HG03108 (cell line): ENCODE measurements at regions not wholly inside any gene's neighbourhood (a gene's known extent, or its start where the extent isn't known, plus 50 kb on each side); places are given as distances from the start of the nearest gene placed in this dataset.

Source experiments
- ATAC-seq: cut with Tn5 transposase; IDR thresholded peaks from one replicate; pipeline ENCODE4 v1.9.1; 2021; ENCODE audit warnings: moderate library complexity; ENCODE audit not compliant: unreplicated experiment

DNA sequence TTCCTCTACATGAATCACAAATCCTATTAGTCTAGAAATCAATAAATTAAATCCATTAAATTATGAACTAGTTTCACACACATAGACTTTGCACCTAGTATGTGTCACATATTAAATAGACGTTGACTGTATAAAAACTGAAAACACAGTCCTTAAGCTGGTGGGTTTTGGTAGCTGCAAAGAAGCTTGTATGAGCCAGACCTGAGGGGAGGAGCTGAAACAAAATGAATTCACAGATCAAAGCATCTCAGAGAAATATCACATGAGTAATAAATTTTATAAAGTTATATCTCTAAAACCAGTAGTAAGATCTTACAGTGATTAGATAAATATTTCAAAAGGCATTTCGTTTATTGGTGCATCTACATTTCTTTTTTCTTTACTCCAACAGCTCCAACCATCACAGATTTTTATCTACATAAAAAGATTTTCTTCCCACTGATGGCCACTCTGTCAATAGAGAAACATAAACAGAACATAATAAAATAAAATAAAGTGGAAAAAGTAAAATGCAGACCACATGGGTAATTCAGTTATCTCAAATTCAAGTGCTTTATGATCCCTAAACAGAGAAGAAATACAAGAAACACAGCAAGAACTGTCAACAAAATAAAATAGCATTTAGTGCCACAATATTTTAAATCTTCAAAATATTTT, 420.0 kb upstream of the CYRIA start:
- no peak for ATAC-seq

DNA sequence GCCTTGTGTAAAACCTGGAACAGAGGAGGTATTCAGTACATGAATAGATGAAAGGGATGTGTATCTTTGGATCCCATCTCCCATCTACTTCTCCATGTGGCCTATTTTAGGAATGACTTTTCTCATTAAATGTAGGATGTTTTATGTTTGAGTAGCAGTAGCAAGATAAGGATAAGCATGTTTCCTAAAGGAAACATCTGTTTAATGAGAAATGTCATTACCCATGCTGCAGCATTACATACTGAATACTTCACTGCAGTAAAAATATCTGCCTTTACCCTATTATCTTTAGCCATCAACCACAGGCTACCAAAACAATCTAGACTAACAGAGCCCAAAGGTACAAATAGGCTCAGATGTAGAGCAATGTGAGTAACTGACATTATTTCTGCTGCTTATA, 419.2 kb upstream of the CYRIA start:
- no peak for ATAC-seq

DNA sequence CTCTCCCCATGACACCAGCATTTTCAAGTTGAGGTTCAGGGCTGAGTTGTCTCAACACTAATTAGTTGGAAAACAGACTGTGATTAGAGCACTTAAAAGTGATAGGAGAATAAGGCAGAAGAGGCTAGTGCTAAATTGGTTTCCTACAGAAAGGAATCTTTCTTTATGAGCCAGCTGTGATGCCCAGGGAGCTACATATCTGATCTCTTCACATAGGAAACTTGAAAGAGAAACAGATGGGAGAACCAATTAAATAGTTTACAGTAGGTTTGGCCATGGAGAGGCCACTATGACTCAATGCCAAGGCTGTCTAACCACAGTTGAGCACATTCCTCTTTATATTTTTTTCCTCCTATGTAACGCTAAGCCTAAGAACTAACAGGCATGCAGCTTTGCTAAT, 418.3 kb upstream of the CYRIA start:
- ATAC-seq: no peak

- no peak for ATAC-seq
Observed at GRCh38 chr2:17079262-17079661, 413.6 kb upstream of the CYRIA start.

- ATAC-seq: no peak
Observed at GRCh38 chr2:17076533-17076932, 410.9 kb upstream of the CYRIA start.

GRCh38 chr2:17070711-17071110, 405.1 kb upstream of the CYRIA start:
- ATAC-seq: no peak

DNA sequence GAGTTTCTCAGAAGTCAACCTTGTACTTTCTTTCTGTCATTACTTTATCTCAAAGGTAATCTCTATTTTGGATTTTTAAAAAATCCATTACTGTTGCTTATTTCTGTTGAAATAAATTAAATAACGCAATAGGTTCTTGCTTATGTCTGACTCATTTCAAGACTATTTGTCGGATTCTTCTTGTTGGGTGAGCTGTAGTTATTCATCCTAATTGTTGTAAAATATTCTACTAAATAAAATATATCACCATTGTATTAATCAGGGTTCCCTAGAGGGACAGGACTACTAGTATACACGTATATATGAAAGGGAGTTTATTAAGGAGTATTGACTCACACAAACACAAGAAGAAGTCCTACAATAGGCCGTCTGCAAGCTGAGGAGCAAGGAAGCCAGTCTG, 403.9 kb upstream of the CYRIA start:
- ATAC-seq: no peak

GRCh38 chr2:17068021-17068420, 402.4 kb upstream of the CYRIA start:
- ATAC-seq: no peak

GRCh38 chr2:17065536-17065935, 399.9 kb upstream of the CYRIA start:
- no peak for ATAC-seq

- no peak for ATAC-seq
Observed at GRCh38 chr2:17061028-17061427, 395.4 kb upstream of the CYRIA start.

- ATAC-seq: no peak
Observed at GRCh38 chr2:17059458-17059857, 393.8 kb upstream of the CYRIA start.

GRCh38 chr2:17058772-17059402, 393.3 kb upstream of the CYRIA start:
- no peak for ATAC-seq

- ATAC-seq: no peak
Observed at GRCh38 chr2:17057109-17058017, 391.7 kb upstream of the CYRIA start.

GRCh38 chr2:17056236-17056635, 390.6 kb upstream of the CYRIA start:
- no peak for ATAC-seq

DNA sequence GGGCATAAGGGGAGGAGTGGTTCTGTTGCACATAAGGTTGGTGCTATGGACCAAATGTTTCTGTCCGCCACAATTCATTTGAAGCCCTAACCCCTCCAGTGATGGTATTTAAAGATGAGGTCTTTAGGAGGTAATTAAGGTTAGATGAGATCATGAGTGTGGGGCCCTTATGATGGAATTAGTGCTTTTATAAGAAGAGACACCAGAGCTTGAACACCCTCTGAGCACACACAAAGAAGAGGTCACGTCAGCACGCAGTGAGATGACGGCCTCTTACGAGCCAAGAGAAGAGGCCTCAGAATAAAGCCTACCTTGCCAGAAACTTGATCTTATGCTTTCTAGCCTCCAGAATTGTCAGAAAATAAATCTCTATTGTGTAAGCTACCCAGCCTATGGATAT, 386.4 kb upstream of the CYRIA start:
- no peak for ATAC-seq

GRCh38 chr2:17051538-17051937, 385.9 kb upstream of the CYRIA start:
- no peak for ATAC-seq

GRCh38 chr2:17043173-17043572, 377.5 kb upstream of the CYRIA start:
- ATAC-seq: no peak

DNA sequence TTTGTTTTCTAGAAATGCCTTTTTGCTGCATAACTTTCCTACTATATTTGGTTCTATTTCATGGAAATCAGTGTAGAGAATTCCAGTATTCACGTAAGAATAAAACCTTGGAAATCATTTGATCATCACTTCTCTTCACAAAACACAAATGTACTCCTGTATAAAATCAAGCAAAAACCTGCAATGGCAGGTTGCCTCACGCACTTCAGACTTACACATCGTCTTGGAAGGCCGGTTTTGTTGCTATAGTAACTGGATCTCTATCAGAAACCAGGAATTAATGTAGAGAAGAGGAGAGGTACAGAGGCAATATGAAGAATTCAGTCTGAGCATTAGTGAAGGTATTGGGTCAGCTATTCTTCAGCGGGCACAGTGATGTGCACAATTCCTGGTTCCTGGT, 370.7 kb upstream of the CYRIA start:
- ATAC-seq: no peak

DNA sequence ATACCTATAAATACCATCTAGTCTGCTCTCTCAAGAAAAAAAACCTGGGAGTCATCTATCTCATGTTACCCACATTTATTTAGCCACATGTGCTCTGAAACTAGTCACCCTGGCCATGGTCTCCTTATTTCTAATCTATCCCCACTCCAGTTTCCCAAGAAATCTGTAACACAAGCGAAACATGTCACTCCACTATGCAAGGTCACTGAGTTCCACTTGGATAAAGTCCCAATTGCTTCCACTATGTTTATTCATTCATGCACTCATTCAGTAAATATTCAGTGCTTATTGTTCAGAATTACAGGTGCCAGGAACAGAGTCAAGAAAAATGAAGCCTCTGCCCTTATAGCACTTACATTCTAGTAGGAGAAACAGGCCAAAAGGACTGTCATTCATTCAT, 369.4 kb upstream of the CYRIA start:
- no peak for ATAC-seq

DNA sequence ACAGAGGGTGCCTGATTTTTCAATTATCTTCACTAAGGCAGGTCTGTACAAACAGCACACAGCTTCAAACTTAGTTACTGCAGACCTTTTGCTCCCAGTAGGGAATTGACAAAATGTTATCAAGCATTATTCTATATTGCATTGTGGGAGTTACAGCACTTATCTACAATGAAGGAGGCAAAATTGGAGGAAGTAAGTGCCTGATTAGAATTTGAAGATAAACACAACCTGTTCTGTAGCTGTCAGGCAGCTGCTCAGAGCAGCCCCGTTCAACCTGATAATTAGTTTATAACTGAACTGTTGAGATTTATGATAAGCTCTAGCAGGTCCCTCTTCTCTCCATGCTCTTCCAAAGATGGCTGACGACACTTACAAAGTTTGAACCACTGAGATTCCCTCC, 364.4 kb upstream of the CYRIA start:
- ATAC-seq: no peak

DNA sequence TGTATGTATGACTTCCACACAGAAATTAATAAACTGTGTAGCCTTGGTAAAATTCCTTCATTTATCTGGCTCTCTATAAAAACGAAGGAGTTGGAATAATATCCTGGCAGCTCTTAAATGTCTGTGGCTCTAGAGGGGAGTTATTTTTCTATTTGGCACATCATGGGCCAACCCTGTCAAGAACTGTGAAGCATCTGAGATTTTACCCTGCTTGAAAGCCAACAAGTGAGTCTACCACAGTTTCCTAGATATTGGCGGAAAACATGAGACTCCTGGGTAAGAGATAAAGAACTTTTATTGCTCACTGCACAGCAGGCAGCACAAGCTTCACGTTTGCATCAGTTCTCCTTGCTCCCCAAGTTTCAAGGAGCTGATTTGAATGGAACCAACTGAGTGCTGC, 346.7 kb upstream of the CYRIA start:
- no peak for ATAC-seq

GRCh38 chr2:17010104-17010503, 344.5 kb upstream of the CYRIA start:
- ATAC-seq: no peak
